Thoracic aorta (tissue), 2 donors: ENCODE measurements at regions not wholly inside any gene's neighbourhood (a gene's known extent, or its start where the extent isn't known, plus 50 kb on each side); places are given as distances from the start of the nearest gene placed in this dataset.

Experiments
- ATAC-seq: fragments of 150-250 bp; one replicate; pipeline ENCODE4 v1.8.0; 2017; ENCODE audit warnings: low read depth; ENCODE audit not compliant: insufficient number of reproducible peaks, low FRiP score
- DNase-seq: peaks from one replicate; pipeline ENCODE4 v3.0.0-alpha.2; 2020; ENCODE audit warnings: low spot score
- H3K27ac ChIP-seq, 2 donors: fragments of 200-600 bp; sonication (generic); 1 replicate in 1 of 2; 2 replicates in 1 of 2; pipeline ENCODE4 v1.5.1; 2016; ENCODE audit warnings: mild to moderate bottlenecking in 2 of 2, moderate library complexity in 2 of 2
- H3K27me3 ChIP-seq: fragments of 200-600 bp; sonication (generic); replicated peaks from 2 replicates; pipeline ENCODE4 v1.6.0; 2016; ENCODE audit warnings: mild to moderate bottlenecking; ENCODE audit not compliant: insufficient read depth
- H3K36me3 ChIP-seq: fragments of 200-600 bp; sonication (generic); one replicate; pipeline ENCODE4 v1.5.1; 2016
- H3K4me1 ChIP-seq, 2 donors: fragments of 200-600 bp; sonication (generic); 1 replicate in 1 of 2; 2 replicates in 1 of 2; pipeline versions ENCODE4 v1.5.1 to v1.6.0; 2016; ENCODE audit warnings: low read depth in 2 of 2, mild to moderate bottlenecking in 1 of 2; ENCODE audit not compliant: control insufficient read depth in 1 of 2
- H3K4me3 ChIP-seq: fragments of 200-600 bp; sonication (generic); 2 replicates; pipeline ENCODE4 v1.5.1; 2016; ENCODE audit warnings: mild to moderate bottlenecking
- H3K9me3 ChIP-seq: fragments of 200-600 bp; sonication (generic); 2 replicates; pipeline ENCODE4 v1.5.1; 2016
- CTCF ChIP-seq: fragments of 200-600 bp; sonication (generic); IDR thresholded peaks from one replicate; pipeline ENCODE4 v1.5.1; 2019; ENCODE audit warnings: antibody characterized with exemption

DNA sequence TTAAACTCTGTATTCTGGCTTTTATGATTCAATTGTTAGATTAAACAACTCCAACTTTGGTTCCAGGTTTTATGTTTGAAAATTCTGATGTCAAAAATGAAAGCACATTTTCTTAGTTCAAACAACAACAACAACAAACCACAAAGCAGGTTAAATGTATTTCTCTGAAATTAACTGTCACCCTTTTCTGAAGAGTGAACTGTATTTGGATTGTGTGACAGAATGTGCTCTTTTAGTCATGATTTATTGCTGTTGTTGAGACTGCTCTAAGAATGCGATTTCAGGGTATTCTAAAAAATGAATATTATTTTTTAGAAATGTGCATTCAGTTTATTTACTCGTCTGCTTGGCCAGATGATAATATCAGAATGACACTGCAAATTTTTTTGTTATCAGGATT, 144.1 kb downstream of the GNAI1 start:
- no peak overlapping the region for H3K27ac ChIP-seq
- no peak overlapping the region for H3K4me3 ChIP-seq
- H3K4me1 ChIP-seq: peaks cover 5 to 16% of the 10 kb centered on the region in 2 donors
- no peak for DNase-seq
- no peak for TF ChIP-seq CTCF
- no peaks in the 10 kb centered on the region for H3K27me3 ChIP-seq
- no peaks in the 10 kb centered on the region for H3K9me3 ChIP-seq
- no peaks in the 10 kb centered on the region for H3K36me3 ChIP-seq
- no peak for ATAC-seq

DNA sequence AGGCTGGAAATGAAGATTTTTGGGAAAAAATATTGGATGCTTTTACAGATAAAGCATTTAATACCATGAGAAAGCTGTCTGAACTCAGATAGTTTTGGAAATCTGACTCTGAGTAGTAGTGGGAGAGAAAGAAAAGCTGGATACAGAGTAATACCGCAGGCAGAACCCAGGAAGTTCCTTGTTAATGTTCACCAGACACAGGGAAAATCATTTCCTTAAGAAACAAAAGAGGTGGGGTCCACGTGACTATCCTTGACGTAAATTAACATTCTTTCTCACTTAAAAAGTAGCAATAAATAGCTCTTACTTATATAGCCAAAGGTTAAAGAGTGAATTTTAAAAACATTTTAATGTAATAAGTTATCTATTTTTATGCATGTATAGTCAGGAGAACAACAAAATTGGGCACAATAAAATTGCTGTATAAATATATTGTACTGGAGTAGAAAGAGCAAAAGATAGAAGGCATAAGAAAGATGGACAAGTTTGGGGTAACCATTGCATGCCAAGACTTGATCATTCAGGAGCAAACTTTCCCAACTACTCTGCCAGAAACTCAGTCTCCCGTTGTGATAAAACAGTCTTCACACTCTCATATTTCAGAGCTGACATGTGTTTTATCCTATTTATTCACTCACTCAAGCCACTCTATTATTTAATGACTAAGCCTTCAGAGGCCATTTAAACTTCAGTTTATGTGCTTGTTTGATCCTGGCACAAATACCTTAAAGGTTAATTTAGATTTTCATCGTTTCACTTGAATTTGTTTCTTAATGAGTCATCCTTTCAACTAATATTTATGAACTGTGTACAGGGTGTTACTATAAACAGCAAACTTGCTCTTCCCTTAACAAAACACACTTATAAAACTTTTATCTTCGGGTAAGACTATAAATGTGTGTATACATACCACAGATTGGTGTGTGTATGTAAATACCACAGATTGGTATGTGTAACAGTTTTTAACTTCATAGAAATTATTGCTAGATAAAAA, 143.1 kb downstream of the GNAI1 start:
- H3K4me3 ChIP-seq: no peak overlapping the region
- no peaks in the 10 kb centered on the region for H3K9me3 ChIP-seq
- no peak for ATAC-seq
- H3K27ac ChIP-seq: no peak overlapping the region
- DNase-seq: no peak
- H3K36me3 ChIP-seq: no peaks in the 10 kb centered on the region
- H3K4me1 ChIP-seq: peaks cover 5 to 16% of the 10 kb centered on the region in 2 donors
- no peaks in the 10 kb centered on the region for H3K27me3 ChIP-seq
- TF ChIP-seq CTCF: no peak
